Nephron progenitor cell (in vitro differentiated cells): ENCODE measurements at regions not wholly inside any gene's neighbourhood (a gene's known extent, or its start where the extent isn't known, plus 50 kb on each side); places are given as distances from the start of the nearest gene placed in this dataset.

Experiments
- DNase-seq: peaks from one replicate; pipeline ENCODE4 v3.0.0; 2021
- H3K27ac Mint-ChIP-seq: 2 replicates; pipeline ENCODE4 v1.8.0; 2021; ENCODE audit warnings: mild to moderate bottlenecking, moderate library complexity, mixed read lengths
- H3K27me3 Mint-ChIP-seq: 2 replicates; pipeline ENCODE4 v1.8.0; 2021; ENCODE audit warnings: mild to moderate bottlenecking, low read depth, mixed read lengths; ENCODE audit not compliant: poor library complexity
- H3K36me3 Mint-ChIP-seq: 2 replicates; pipeline ENCODE4 v1.8.0; 2021; ENCODE audit warnings: low read depth, mixed read lengths
- H3K4me1 Mint-ChIP-seq: 2 replicates; pipeline ENCODE4 v1.8.0; 2021; ENCODE audit warnings: mixed read lengths
- H3K4me3 Mint-ChIP-seq: 2 replicates; pipeline ENCODE4 v1.8.0; 2021; ENCODE audit warnings: mild to moderate bottlenecking, moderate library complexity, mixed read lengths
- H3K9me3 Mint-ChIP-seq: 2 replicates; pipeline ENCODE4 v1.8.0; 2021; ENCODE audit warnings: mild to moderate bottlenecking, moderate library complexity, mixed read lengths
- TF ChIP-seq, protein P1 (sequence below): fragments of 200-600 bp; sonication (generic); IDR thresholded peaks from 2 replicates; pipeline ENCODE4 v1.5.0; 2021; ENCODE audit warnings: antibody characterized with exemption

DNA sequence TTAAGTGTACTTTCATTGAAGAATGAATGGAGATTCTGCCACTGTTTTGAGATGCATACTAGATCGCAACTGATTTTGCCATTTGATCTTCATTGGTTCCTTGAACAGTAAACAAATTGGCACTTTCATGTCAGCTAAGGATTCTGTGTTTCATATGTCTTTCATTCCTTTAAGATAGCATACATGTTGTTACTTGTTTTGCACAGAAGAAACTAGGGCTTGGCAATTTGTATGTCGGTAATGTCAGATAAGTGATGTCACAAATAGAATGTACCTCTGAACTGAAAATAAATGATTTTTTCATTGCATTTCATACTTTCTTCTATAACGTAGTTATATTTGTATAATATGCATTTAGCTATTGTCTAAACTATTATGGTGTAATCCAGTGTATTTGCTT, 73.2 kb upstream of the TENM3 start:
- no peak for DNase-seq
- H3K27ac Mint-ChIP-seq, result no peak overlapping the region
- no peaks in the 10 kb centered on the region for H3K4me1 Mint-ChIP-seq
- H3K27me3 Mint-ChIP-seq, result no peaks in the 10 kb centered on the region
- H3K4me3 Mint-ChIP-seq, result no peak overlapping the region
- TF ChIP-seq, protein P1, sequence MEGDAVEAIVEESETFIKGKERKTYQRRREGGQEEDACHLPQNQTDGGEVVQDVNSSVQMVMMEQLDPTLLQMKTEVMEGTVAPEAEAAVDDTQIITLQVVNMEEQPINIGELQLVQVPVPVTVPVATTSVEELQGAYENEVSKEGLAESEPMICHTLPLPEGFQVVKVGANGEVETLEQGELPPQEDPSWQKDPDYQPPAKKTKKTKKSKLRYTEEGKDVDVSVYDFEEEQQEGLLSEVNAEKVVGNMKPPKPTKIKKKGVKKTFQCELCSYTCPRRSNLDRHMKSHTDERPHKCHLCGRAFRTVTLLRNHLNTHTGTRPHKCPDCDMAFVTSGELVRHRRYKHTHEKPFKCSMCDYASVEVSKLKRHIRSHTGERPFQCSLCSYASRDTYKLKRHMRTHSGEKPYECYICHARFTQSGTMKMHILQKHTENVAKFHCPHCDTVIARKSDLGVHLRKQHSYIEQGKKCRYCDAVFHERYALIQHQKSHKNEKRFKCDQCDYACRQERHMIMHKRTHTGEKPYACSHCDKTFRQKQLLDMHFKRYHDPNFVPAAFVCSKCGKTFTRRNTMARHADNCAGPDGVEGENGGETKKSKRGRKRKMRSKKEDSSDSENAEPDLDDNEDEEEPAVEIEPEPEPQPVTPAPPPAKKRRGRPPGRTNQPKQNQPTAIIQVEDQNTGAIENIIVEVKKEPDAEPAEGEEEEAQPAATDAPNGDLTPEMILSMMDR, result no peak
- H3K9me3 Mint-ChIP-seq, result no peaks in the 10 kb centered on the region
- H3K36me3 Mint-ChIP-seq, result peaks cover 14% of the 10 kb centered on the region

DNA sequence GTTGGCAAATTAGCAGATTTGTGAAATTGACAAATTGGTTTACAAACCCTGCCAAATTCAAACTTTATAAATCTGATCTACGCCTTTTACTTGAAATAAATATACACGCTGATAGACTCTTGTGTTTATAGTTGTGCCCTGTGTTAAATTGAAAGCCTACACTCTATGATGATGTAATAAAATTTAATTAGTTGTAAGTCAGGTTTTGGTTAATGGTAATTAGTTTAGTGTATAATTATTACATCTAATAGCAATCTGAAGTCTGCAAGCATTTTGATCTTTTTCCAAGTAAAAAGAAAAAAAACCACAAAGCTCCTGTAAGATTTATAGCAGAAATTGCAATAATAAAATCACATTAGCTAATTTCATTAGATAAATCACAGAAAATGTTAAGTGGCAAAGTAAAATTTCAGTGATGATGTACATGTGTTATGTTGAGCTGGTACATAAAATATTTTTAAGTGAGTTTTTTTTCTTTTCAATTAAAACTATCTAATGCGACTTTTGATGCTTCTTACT, 72.7 kb upstream of the TENM3 start:
- DNase-seq, result no peak
- TF ChIP-seq, protein P1, result no peak
- Mint-ChIP-seq H3K27me3 (no peaks in the 10 kb centered on the region), H3K9me3 (no peaks in the 10 kb centered on the region), H3K4me3 (no peak overlapping the region), H3K27ac (no peak overlapping the region), H3K36me3 (peaks cover 9% of the 10 kb centered on the region), H3K4me1 (no peaks in the 10 kb centered on the region)

DNA sequence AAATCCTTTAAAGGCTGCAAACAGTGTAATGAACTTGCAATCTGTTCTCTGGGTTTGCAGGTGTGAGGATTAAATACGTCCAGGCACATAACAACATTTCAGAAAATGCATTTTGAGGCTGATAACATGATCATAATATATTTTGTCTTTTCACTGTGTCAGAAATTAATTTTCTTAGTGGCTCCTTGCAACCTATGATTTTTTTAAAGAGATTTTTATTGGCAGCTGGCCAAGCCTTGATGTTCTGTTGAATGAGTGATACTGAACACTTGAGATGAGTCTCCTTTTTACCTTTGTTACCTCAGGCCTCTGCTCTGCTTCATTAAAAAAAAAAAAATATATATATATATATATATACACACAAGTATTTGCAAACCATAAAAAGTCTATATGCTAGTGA, 68.2 kb upstream of the TENM3 start:
- Mint-ChIP-seq H3K4me1 (peaks cover under 1% of the 10 kb centered on the region), H3K27ac (no peak overlapping the region), H3K27me3 (no peaks in the 10 kb centered on the region), H3K4me3 (no peak overlapping the region), H3K36me3 (no peaks in the 10 kb centered on the region), H3K9me3 (no peaks in the 10 kb centered on the region)
- no peak for DNase-seq
- TF ChIP-seq, protein P1, result no peak

DNA sequence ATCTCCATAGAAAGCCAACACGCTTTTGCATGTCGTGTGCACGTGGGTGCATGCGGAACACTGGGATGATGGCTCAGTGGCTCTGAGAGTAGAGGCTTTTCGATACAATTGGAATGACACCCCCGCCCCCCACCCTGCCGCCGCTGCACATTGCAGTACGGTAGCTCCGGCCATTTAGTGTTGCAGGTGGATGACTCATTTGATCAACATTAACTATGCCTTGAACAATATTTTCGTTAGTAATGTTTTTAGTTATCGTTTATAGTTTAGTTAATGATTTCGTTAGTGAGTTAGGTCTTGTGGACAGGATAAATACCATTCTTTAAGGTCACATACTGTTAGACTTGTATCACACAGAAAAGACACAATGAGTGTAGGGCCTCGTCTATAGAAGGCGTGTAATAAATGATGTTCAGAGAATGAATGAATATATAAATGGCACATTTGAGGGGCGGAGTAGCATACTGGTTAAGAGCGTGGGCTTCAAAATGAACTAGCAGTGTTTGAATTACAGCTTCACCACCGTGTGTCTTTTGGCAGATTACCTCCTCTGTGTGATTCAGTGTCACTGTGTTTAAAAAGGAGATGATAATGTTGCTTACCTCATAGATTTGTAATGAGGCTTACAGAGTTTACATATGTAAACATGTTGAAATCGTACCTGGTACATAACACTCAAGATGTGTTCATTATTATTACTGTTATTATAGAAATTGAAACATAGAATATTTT, 67.2 kb upstream of the TENM3 start:
- DNase-seq, result no peak
- TF ChIP-seq, protein P1, result no peak
- no peak overlapping the region for H3K27ac Mint-ChIP-seq
- peaks cover 6% of the 10 kb centered on the region for H3K4me1 Mint-ChIP-seq
- no peaks in the 10 kb centered on the region for H3K27me3 Mint-ChIP-seq
- H3K4me3 Mint-ChIP-seq, result no peak overlapping the region
- H3K36me3 Mint-ChIP-seq, result no peaks in the 10 kb centered on the region
- H3K9me3 Mint-ChIP-seq, result no peaks in the 10 kb centered on the region

DNA sequence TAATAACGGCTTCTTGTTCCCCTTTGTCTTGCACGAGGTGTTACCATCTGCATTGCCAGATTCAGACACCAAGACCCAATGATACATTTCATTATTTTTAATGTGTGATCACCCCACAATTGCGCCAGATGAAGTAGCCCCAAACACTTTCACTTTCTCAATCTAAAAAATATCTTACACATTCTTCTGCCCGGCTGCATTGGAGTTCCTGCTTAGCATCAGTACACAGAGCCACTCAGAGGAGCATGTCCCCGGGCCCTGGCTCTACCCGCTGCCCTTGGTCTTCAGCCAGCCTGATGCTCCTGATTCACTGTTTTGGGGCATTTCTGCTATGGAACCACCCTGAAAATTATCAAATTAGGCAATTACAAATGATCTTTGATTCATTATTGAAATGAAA, 66.0 kb upstream of the TENM3 start:
- Mint-ChIP-seq H3K36me3 (no peaks in the 10 kb centered on the region), H3K27me3 (no peaks in the 10 kb centered on the region), H3K27ac (no peak overlapping the region), H3K4me1 (peaks cover 10% of the 10 kb centered on the region), H3K9me3 (no peaks in the 10 kb centered on the region), H3K4me3 (no peak overlapping the region)
- no peak for DNase-seq
- TF ChIP-seq, protein P1, result no peak

DNA sequence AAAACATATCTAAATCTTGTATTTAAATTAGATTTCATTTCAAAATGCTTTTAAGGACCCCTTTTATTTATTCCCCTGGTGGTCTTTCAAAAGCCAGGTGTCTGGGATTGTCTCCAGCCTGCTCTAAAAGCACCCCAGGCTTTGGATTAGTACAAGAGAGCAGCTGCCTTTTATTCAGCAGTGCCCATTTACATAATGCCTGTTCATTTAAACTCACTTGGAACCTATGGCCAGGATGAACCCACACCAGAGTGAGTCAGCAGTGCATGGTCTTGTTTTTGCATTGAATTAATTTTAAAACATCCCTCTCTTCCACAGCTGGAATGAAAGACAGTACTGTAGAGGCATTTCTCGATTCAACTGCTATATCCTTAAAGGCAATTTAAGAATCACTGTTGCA, 64.1 kb upstream of the TENM3 start:
- DNase-seq, result no peak
- Mint-ChIP-seq H3K27me3 (no peaks in the 10 kb centered on the region), H3K27ac (no peak overlapping the region), H3K4me1 (peaks cover 10% of the 10 kb centered on the region), H3K36me3 (no peaks in the 10 kb centered on the region), H3K9me3 (no peaks in the 10 kb centered on the region), H3K4me3 (no peak overlapping the region)
- TF ChIP-seq, protein P1, result no peak
